ENCODE measurements at regions not wholly inside any gene's neighbourhood (a gene's known extent, or its start where the extent isn't known, plus 50 kb on each side); places are given as distances from the start of the nearest gene placed in this dataset.

DNA sequence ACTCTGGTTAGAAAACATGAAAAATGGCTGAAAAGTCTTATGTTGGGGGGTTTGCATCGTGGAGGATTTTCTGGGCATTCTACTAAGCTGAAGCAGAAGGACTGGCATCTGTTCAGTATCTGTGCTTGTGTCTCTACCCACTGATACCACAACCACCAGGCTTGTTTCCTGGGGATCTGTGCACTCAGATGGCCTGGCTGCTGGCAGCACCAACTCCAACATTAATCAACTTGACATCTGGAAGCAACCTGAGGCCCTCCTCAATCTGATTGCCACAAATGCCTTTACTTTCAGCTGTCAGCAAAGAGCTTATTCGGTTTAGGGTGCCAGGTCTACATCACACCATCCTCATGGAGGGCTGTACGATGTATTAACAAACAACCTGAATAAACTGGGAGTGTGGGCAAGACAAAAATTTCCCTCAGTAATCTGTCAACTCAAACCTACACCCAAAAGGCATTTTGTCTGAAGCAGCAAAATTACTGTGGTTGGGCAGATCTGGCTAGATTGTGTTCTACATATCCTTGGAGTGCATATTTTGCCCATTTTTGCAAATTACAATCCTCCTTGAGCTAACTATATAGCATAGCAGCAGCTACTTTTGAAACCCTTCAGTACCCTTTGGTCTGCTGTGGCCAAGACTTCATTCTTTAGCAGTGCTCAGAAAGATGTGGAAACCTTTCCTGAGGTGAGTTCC is 74.6 kb downstream of the FOXD1 start:
- no peaks in the 10 kb centered on the region for H3K4me1 ChIP-seq (ENCODE audit: control insufficient read depth, insufficient read depth, low read length)
- 80% methylated on average over 3 of the region's 3 CpGs for WGBS
- no peak overlapping the region for H3K27ac ChIP-seq (ENCODE audit: low read length)
- ATAC-seq (no peak), DNase-seq (no peak)
- intact Hi-C loops (cut with DNase I), result no loop called here
- H3K9me3 ChIP-seq (ENCODE audit: control insufficient read depth, low read length), result no peaks in the 10 kb centered on the region
- peaks cover 5% of the 10 kb centered on the region for H3K27me3 ChIP-seq (ENCODE audit: control insufficient read depth, insufficient read depth)
- H3K4me3 ChIP-seq (ENCODE audit: low read length), result no peak overlapping the region

DNA sequence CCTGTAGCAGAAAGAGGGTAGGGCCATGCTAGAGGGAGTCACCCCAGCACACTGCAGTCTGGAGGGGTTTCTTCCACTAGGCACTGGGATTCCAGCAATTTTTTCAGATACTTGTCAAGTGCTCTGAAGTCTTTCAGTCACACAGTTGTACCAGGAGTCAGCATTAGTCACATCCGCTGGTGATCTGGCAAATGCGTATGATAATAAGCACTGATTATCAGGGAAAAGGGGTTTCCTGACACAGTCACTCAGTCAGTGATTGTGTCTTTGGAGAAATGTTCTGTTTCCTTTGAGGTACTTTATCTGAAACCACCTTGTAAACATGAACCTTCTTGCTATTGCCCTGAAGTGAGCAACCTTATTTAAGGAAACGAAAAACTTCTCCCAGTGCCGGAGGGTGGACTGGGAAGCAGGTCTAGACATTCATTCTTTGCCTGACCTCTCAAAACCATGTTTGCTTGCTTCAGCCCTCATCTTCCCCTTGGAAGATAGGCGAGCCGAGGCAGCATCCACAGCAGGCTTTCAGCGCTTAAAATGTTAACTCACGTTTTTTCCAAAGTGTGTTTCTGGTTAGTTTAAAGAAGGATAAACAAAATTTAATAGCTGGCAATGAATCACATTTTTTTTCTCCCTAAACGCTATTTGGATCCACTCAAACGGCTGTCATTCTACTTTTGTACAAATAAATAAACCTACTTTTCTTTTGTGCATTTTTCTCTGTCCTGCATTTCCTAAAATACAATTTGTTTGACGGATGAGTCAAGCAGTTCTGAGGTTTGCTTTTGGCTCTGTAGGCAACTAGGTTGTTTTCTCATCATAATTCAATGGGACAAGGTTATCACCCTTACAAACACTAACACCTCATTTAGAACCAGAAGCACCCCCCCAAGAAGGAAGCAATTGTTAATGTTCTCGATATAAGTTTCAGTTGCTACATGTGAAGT is 77.7 kb downstream of the FOXD1 start:
- Histone ChIP-seq H3K27ac (ENCODE audit: low read length) (no peak overlapping the region), H3K4me1 (ENCODE audit: control insufficient read depth, insufficient read depth, low read length) (no peaks in the 10 kb centered on the region), H3K27me3 (ENCODE audit: control insufficient read depth, insufficient read depth) (peaks cover 3% of the 10 kb centered on the region), H3K4me3 (ENCODE audit: low read length) (no peak overlapping the region), H3K9me3 (ENCODE audit: control insufficient read depth, low read length) (no peaks in the 10 kb centered on the region)
- WGBS, result 42% methylated on average over 12 of the region's 12 CpGs
- ATAC-seq, result peak in 1 of 2 donors; percentile 45
- intact Hi-C loops (cut with DNase I), result no loop called here
- DNase-seq, result no peak

DNA sequence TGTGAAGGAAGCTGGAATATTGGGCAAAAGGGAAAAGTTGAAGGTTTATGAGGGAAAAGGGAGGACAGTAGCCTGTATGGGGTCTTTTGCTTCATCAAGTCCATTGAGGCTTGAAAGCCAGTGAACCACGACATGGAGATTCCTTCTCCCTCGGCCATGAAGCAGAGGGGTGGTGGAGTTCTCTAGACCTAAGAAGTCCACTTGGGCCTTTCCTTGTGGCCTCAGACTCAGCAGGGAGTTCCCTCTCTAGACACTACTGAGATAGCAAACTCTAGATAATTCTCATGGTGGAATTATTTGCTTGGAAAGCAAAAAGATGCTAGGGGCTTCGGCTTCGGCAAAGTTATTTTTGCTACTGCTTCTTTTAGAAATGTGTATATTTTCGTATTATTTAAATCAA is 78.5 kb downstream of the FOXD1 start:
- Histone ChIP-seq H3K4me3 (ENCODE audit: low read length) (no peak overlapping the region), H3K27ac (ENCODE audit: low read length) (no peak overlapping the region), H3K4me1 (ENCODE audit: control insufficient read depth, insufficient read depth, low read length) (no peaks in the 10 kb centered on the region), H3K9me3 (ENCODE audit: control insufficient read depth, low read length) (no peaks in the 10 kb centered on the region), H3K27me3 (ENCODE audit: control insufficient read depth, insufficient read depth) (peaks cover 3% of the 10 kb centered on the region)
- ATAC-seq (no peak), DNase-seq (no peak)
- intact Hi-C loops (cut with DNase I), result no loop called here
- 91% methylated on average over 5 of the region's 5 CpGs for WGBS

- ATAC-seq (no peak), DNase-seq (no peak)
- whole genome bisulfite sequencing, result 85% methylated on average over 5 of the region's 5 CpGs
- peaks cover under 1% of the 10 kb centered on the region for H3K27me3 ChIP-seq (ENCODE audit: control insufficient read depth, insufficient read depth)
- H3K9me3 ChIP-seq (ENCODE audit: control insufficient read depth, low read length), result no peaks in the 10 kb centered on the region
- intact Hi-C loops (cut with DNase I), result no loop called here
- no peak overlapping the region for H3K4me3 ChIP-seq (ENCODE audit: low read length)
- H3K27ac ChIP-seq (ENCODE audit: low read length), result no peak overlapping the region
- no peaks in the 10 kb centered on the region for H3K4me1 ChIP-seq (ENCODE audit: control insufficient read depth, insufficient read depth, low read length)
Measured at GRCh38 chr5:73369278-73369677, 79.3 kb downstream of the FOXD1 start.

DNA sequence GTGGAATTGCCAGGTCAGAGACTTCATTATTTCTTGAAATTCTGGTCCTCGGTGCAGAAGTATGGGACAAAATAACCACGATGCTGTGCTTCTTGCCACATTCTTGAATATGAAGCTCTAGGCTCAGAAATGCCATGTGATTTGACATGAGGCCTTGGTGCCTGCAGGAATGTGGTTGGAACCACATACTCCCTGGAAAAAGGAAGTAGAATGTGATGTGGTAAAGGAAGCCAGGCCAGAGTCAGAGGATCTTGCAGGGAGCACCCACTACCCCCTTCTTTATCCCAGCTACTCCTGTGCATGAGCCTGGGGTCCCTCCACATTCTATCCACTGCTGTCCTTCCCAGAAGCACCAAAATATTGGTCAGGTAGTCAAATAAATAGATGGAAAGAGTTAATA is 80.9 kb downstream of the FOXD1 start:
- intact Hi-C loops (cut with DNase I), result no loop called here
- Histone ChIP-seq H3K4me1 (ENCODE audit: control insufficient read depth, insufficient read depth, low read length) (no peaks in the 10 kb centered on the region), H3K4me3 (ENCODE audit: low read length) (no peak overlapping the region), H3K27ac (ENCODE audit: low read length) (no peak overlapping the region), H3K27me3 (ENCODE audit: control insufficient read depth, insufficient read depth) (no peaks in the 10 kb centered on the region), H3K9me3 (ENCODE audit: control insufficient read depth, low read length) (no peaks in the 10 kb centered on the region)
- ATAC-seq (no peak), DNase-seq (no peak)
- WGBS, result 87% methylated on average over 2 of the region's 2 CpGs

- H3K9me3 ChIP-seq (ENCODE audit: control insufficient read depth, low read length), result no peaks in the 10 kb centered on the region
- 74% methylated on average over 12 of the region's 12 CpGs for WGBS
- no peak overlapping the region for H3K4me3 ChIP-seq (ENCODE audit: low read length)
- H3K27ac ChIP-seq (ENCODE audit: low read length), result no peak overlapping the region
- no peaks in the 10 kb centered on the region for H3K4me1 ChIP-seq (ENCODE audit: control insufficient read depth, insufficient read depth, low read length)
- ATAC-seq (no peak), DNase-seq (no peak)
- intact Hi-C loops (cut with DNase I), result no loop called here
- H3K27me3 ChIP-seq (ENCODE audit: control insufficient read depth, insufficient read depth), result no peaks in the 10 kb centered on the region
Measured at GRCh38 chr5:73365990-73366667, 82.4 kb downstream of the FOXD1 start.

- WGBS, result 78% methylated on average over 4 of the region's 4 CpGs
- no peak for ATAC-seq
Measured at GRCh38 chr5:73365301-73365853, 83.2 kb downstream of the FOXD1 start.

DNA sequence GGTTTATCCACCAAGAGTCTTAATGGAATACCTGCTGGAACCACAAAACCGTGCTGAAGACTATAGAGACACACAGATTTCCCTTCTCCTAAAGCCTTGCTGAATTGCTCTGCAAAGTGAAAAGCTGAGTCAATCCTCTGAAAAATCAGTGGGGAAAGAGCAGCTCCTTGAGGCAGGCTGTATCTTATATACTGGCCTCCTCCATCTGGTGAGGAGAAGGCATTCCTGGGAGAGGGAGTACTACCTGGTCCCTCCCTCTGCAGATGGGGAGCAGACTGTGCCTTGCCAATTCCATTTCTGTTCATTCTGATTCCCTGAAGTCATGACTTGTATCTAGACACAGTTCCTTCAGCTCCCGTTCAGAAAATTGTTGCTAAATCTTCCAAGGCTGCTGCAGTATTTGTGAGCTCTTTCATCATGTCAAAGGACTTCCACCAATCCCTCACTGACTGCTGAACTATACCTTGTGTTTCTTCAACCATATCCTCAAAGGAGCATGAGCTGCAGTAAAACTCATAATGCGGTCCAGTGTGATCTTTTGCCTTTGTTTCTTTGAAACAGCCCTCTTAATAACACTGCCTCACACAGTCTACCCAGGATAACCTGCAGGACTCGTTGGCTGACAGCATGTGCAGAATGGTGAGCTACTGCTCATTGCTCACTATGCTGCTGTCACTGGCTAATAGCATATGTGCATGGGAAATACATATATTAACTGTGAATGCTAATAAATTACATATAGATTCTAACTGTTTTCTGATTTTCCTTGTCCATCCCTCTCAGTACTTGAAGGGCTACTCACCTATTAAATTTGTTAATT is 84.5 kb downstream of the FOXD1 start:
- WGBS, result 60% methylated on average over 4 of the region's 4 CpGs
- no peak for ATAC-seq
- DNase-seq, result no peak
- H3K27me3 ChIP-seq (ENCODE audit: control insufficient read depth, insufficient read depth), result no peaks in the 10 kb centered on the region
- intact Hi-C loops (cut with DNase I), result no loop called here
- no peak overlapping the region for H3K27ac ChIP-seq (ENCODE audit: low read length)
- no peak overlapping the region for H3K4me3 ChIP-seq (ENCODE audit: low read length)
- H3K9me3 ChIP-seq (ENCODE audit: control insufficient read depth, low read length), result no peaks in the 10 kb centered on the region
- H3K4me1 ChIP-seq (ENCODE audit: control insufficient read depth, insufficient read depth, low read length), result no peaks in the 10 kb centered on the region

More at GRCh38 chr5:73365301-73365853, 83.2 kb downstream of the FOXD1 start:
- intact Hi-C loops (cut with DNase I), result no loop called here
- no peaks in the 10 kb centered on the region for H3K9me3 ChIP-seq (ENCODE audit: control insufficient read depth, low read length)
- H3K4me3 ChIP-seq (ENCODE audit: low read length), result no peak overlapping the region
- H3K27ac ChIP-seq (ENCODE audit: low read length), result no peak overlapping the region
- no peaks in the 10 kb centered on the region for H3K27me3 ChIP-seq (ENCODE audit: control insufficient read depth, insufficient read depth)
- no peak for DNase-seq
- H3K4me1 ChIP-seq (ENCODE audit: control insufficient read depth, insufficient read depth, low read length), result no peaks in the 10 kb centered on the region

DNA sequence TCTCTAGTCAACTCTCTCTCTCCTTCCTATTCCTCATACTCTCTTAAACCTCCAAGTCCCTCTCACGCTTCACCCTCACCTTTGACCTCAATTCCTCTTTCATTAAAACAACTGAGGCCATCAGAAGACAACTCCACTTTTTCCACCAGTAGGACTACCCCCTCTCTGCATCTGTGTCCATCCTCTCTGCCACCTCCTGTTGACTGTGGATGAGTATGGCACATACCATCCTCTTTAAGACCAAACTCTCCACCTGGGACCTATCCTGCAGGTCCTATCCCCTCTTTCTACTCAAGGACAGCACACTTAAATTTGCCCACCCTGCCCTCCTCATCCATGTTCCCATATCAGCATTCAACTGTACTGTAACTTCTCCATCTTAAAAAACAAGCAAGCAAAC is 89.2 kb downstream of the FOXD1 start:
- WGBS, result 78% methylated on average over 1 of the region's 1 CpG
- no peak for DNase-seq
- intact Hi-C loops (cut with DNase I), result no loop called here
- H3K4me3 ChIP-seq (ENCODE audit: low read length), result no peak overlapping the region
- no peaks in the 10 kb centered on the region for H3K9me3 ChIP-seq (ENCODE audit: control insufficient read depth, low read length)
- ATAC-seq, result no peak
- no peaks in the 10 kb centered on the region for H3K27me3 ChIP-seq (ENCODE audit: control insufficient read depth, insufficient read depth)
- H3K27ac ChIP-seq (ENCODE audit: low read length), result no peak overlapping the region
- no peaks in the 10 kb centered on the region for H3K4me1 ChIP-seq (ENCODE audit: control insufficient read depth, insufficient read depth, low read length)

GRCh38 chr5:73358366-73358765 is 90.2 kb downstream of the FOXD1 start:
- Histone ChIP-seq H3K27ac (ENCODE audit: low read length) (no peak overlapping the region), H3K9me3 (ENCODE audit: control insufficient read depth, low read length) (no peaks in the 10 kb centered on the region), H3K4me1 (ENCODE audit: control insufficient read depth, insufficient read depth, low read length) (no peaks in the 10 kb centered on the region), H3K27me3 (ENCODE audit: control insufficient read depth, insufficient read depth) (no peaks in the 10 kb centered on the region), H3K4me3 (ENCODE audit: low read length) (no peak overlapping the region)
- intact Hi-C loops (cut with DNase I), result no loop called here
- 83% methylated on average over 3 of the region's 3 CpGs for WGBS
- no peak for ATAC-seq
- DNase-seq, result no peak

Data from right cardiac atrium (tissue), 5 donors.